Glutamatergic neuron (in vitro differentiated cells): ENCODE measurements at regions not wholly inside any gene's neighbourhood (a gene's known extent, or its start where the extent isn't known, plus 50 kb on each side); places are given as distances from the start of the nearest gene placed in this dataset.
A peak's percentile ranks its signal among the peaks of the same experiment; 100 is the strongest.

Source experiments
- DNase-seq: peaks from one replicate; pipeline ENCODE4 v3.0.0; 2022
- H3K27ac Mint-ChIP-seq: one replicate; pipeline ENCODE4 v1.8.0; 2020; ENCODE audit warnings: mild to moderate bottlenecking, mixed read lengths, inconsistent platforms; ENCODE audit not compliant: unreplicated experiment
- H3K27me3 Mint-ChIP-seq: one replicate; pipeline ENCODE4 v1.8.0; 2020; ENCODE audit warnings: mild to moderate bottlenecking, moderate library complexity, mixed read lengths, inconsistent platforms; ENCODE audit not compliant: unreplicated experiment
- H3K36me3 Mint-ChIP-seq: one replicate; pipeline ENCODE4 v1.8.0; 2020; ENCODE audit warnings: mild to moderate bottlenecking, mixed read lengths, inconsistent platforms; ENCODE audit not compliant: unreplicated experiment
- H3K4me1 Mint-ChIP-seq: one replicate; pipeline ENCODE4 v1.8.0; 2020; ENCODE audit warnings: mild to moderate bottlenecking, low read depth, mixed read lengths, inconsistent platforms; ENCODE audit not compliant: unreplicated experiment
- H3K4me3 Mint-ChIP-seq: one replicate; pipeline ENCODE4 v1.8.0; 2020; ENCODE audit warnings: mild to moderate bottlenecking, mixed read lengths, inconsistent platforms; ENCODE audit not compliant: unreplicated experiment
- H3K9me3 Mint-ChIP-seq: one replicate; pipeline ENCODE4 v1.8.0; 2020; ENCODE audit warnings: mild to moderate bottlenecking, moderate library complexity, mixed read lengths, inconsistent platforms; ENCODE audit not compliant: unreplicated experiment
- TF ChIP-seq, protein P1 (sequence below): fragments of 200-600 bp; sonication (generic); IDR thresholded peaks from one replicate; pipeline ENCODE4 v1.5.0; 2021; ENCODE audit not compliant: partially characterized antibody, unreplicated experiment

DNA sequence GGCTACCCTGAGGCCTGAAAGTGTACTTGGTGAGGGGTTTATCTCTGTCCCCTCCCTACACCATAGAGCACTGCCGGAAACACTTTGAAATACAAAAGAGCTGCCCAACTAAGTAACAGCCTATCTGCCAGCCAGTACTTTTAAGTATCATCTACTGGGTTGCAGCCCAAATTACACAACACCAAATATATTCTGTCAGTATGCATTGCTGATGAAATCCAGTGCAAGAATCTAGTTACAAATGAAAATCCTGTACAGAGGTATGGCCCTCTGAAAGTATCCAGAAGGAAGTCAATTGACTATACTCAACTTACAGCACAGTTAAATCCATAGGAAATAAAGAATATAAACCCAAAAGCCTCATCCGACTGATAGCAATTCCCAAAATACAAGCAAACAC is 280.8 kb downstream of the CCDC85A start:
- TF ChIP-seq, protein P1, sequence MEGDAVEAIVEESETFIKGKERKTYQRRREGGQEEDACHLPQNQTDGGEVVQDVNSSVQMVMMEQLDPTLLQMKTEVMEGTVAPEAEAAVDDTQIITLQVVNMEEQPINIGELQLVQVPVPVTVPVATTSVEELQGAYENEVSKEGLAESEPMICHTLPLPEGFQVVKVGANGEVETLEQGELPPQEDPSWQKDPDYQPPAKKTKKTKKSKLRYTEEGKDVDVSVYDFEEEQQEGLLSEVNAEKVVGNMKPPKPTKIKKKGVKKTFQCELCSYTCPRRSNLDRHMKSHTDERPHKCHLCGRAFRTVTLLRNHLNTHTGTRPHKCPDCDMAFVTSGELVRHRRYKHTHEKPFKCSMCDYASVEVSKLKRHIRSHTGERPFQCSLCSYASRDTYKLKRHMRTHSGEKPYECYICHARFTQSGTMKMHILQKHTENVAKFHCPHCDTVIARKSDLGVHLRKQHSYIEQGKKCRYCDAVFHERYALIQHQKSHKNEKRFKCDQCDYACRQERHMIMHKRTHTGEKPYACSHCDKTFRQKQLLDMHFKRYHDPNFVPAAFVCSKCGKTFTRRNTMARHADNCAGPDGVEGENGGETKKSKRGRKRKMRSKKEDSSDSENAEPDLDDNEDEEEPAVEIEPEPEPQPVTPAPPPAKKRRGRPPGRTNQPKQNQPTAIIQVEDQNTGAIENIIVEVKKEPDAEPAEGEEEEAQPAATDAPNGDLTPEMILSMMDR: no peak
- H3K27me3 Mint-ChIP-seq: no peaks in the 10 kb centered on the region
- H3K27ac Mint-ChIP-seq: no peak overlapping the region
- H3K4me1 Mint-ChIP-seq: peaks cover 4% of the 10 kb centered on the region
- H3K9me3 Mint-ChIP-seq: peaks cover 1% of the 10 kb centered on the region
- peaks cover 4% of the 10 kb centered on the region for H3K36me3 Mint-ChIP-seq
- H3K4me3 Mint-ChIP-seq: no peak overlapping the region
- DNase-seq: no peak

DNA sequence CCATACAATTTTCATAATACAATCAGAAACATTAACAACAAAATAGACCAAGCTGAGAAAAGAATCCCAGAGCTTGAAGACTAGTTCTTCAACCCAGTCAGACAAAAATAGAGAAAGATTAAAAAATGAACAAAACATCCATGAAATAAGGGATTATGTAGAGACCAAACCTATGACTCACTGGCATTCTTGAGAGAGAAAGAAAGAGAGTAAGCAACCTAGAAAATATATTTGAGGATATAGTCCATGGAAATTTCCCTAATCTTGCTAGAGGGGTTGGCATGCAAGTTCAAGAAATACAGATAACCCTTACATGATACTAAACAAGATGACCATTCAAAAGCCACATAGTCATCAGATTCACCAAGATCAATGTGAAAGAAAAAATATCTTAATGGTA is 281.7 kb downstream of the CCDC85A start:
- Mint-ChIP-seq H3K9me3 (peaks cover 1% of the 10 kb centered on the region), H3K27me3 (no peaks in the 10 kb centered on the region), H3K4me1 (peaks cover 4% of the 10 kb centered on the region), H3K36me3 (peaks cover 4% of the 10 kb centered on the region), H3K4me3 (no peak overlapping the region), H3K27ac (no peak overlapping the region)
- TF ChIP-seq, protein P1: no peak
- DNase-seq: no peak

DNA sequence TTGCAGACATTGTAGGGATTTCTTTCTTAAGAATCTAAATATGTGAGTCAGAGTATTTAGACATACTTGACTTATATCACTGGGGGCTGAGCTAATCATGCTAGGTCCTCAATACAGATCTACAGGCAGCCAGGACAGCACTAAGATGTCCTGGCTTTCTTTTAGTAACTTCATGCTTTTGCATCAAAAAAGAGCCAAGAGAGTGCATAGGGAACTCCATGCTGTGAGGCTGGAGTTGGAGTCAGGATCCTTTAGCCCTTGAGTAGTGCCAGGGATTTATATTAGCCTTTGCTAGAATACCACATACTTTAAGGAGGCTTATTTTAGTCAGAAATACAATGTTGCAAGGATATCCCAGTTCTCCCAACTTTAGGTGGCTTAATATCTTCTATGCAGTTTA is 289.7 kb downstream of the CCDC85A start:
- H3K9me3 Mint-ChIP-seq: no peaks in the 10 kb centered on the region
- no peak overlapping the region for H3K4me3 Mint-ChIP-seq
- H3K27ac Mint-ChIP-seq: no peak overlapping the region
- TF ChIP-seq, protein P1: no peak
- no peaks in the 10 kb centered on the region for H3K36me3 Mint-ChIP-seq
- H3K4me1 Mint-ChIP-seq: peaks cover 11% of the 10 kb centered on the region
- H3K27me3 Mint-ChIP-seq: no peaks in the 10 kb centered on the region
- no peak for DNase-seq

DNA sequence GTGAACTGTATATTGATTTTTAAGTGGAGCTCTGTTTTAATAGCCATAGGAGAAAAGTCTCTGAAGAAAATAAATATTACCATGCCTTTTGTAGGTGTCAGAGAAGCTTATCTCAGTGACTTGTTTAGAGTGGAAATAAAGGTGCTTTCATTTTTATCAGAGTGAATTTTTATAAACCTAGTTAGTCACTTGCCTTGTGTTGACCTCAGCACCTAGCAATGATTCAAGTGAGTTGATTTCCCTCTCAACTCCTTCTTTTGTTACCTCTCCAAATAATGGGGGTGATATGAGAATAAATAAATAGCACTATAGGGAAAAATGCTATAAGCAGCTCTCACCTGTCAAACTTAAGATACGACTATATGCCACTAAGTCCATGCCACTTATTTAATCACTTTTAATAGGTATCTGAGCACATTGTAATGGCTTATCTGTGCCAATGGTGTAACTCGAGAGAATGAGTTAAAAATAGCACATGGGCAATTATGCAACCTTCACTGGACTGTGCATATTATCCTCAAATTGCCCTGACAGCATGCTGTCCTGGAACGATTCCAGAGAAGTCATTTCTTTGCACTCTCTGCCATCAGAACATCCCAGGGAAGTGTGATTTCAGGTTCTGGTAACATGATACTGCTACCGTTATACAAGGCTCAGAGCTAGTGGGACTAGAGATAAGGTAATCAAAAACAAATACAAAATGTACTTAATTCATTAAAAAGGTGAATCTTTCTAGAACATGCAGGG is 290.8 kb downstream of the CCDC85A start:
- DNase-seq: no peak
- TF ChIP-seq, protein P1: no peak
- peaks cover 11% of the 10 kb centered on the region for H3K4me1 Mint-ChIP-seq
- H3K9me3 Mint-ChIP-seq: no peaks in the 10 kb centered on the region
- no peaks in the 10 kb centered on the region for H3K36me3 Mint-ChIP-seq
- H3K27me3 Mint-ChIP-seq: no peaks in the 10 kb centered on the region
- H3K4me3 Mint-ChIP-seq: no peak overlapping the region
- peak overlapping the region; percentile 44 for H3K27ac Mint-ChIP-seq

DNA sequence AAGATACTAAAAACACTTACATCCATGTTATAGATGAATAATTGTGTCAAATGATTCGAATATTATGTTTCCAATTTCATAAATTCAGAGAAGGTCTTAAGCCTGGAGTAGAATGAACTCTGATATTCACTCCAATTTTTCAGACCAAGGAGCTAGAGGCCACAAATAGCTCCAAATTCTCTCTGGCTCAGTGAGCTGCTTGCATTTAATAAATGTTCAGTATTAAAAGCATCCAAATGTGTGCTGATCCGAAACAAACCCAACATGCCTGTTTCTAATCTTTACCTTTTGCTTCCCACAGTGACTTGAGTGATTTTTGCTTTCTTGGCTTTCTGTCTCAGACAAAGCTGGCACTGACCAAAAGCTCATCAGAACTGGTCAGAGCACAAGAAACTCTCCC is 291.4 kb downstream of the CCDC85A start:
- DNase-seq: no peak
- H3K27me3 Mint-ChIP-seq: no peaks in the 10 kb centered on the region
- H3K36me3 Mint-ChIP-seq: no peaks in the 10 kb centered on the region
- no peaks in the 10 kb centered on the region for H3K9me3 Mint-ChIP-seq
- no peak overlapping the region for H3K4me3 Mint-ChIP-seq
- peak overlapping the region; percentile 44 for H3K27ac Mint-ChIP-seq
- peaks cover 11% of the 10 kb centered on the region for H3K4me1 Mint-ChIP-seq
- TF ChIP-seq, protein P1: no peak
